Stimulated activated CD8-positive, alpha-beta memory T cell treated with anti-CD3 and anti-CD28 coated beads, Interleukin-15, amount 100 ng/mL, for 24 hours (primary cell): ENCODE measurements at regions not wholly inside any gene's neighbourhood (a gene's known extent, or its start where the extent isn't known, plus 50 kb on each side); places are given as distances from the start of the nearest gene placed in this dataset.

Experiments
- DNase-seq: peaks from one replicate; pipeline ENCODE4 v3.0.0-alpha.2; 2020; ENCODE audit warnings: low read depth

DNA sequence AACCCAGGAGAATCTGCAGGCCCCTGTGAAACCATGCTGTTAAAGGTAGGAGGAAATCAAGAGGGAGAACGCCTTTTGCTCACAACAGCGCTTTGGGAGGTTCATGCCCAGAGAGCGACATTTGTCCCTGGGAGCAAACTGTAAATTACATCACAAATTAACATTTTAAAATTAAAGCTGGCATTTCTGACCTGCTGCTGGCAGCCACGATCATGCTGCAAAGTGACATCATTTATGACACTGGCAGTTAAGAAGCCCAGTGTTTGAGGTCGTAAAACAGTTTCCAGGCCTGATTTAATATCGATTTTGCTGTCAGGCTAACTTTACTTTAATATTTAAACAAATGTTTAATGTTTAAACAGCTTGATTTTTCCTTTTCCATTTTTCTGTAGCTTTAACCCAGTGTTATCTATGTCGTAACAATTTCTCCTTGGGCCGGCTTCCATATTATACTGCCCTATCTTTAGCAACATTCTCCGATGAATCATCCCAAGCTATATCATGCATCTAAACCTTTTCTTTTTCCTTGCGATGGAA lies 86.5 kb upstream of the NPVF start:
- no peak for DNase-seq

DNA sequence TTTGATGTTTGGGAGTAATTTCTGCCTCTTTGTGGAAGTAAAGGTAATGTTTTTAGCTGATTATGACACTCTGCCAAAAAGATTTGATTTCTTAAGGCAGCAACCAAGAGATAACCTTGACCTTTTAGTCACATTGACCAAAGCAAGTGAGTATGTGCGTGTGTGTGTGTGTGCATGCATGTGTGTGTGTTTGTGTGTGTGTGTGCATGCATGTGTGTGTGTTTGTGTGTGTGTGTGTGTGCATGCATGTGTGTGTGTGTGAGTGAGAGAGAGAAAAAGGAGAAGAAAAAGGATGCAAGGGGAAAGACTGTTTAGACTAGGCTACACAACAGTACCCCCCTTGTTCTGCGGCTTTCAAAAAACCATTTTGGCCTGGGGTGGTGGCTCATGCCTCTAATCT lies 88.1 kb upstream of the NPVF start:
- no peak for DNase-seq

DNA sequence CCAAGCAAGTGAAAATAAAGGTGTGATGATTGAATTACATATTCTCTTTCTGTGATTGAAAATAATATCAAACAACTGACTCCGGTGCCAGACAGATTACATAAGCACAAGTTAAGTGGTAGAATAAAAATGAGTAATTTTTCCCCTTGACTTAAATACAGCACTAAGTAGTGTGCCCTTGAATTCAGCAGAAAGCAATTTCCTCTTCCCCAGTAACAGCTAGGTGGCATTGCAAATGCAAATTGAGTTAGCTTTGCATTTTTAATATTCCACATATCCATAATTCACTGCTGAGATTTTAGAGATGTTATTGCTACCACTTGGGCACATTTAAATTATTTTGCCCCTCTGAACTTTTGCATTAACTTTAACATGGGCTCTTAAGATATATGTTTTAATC lies 89.8 kb upstream of the NPVF start:
- DNase-seq: no peak

DNA sequence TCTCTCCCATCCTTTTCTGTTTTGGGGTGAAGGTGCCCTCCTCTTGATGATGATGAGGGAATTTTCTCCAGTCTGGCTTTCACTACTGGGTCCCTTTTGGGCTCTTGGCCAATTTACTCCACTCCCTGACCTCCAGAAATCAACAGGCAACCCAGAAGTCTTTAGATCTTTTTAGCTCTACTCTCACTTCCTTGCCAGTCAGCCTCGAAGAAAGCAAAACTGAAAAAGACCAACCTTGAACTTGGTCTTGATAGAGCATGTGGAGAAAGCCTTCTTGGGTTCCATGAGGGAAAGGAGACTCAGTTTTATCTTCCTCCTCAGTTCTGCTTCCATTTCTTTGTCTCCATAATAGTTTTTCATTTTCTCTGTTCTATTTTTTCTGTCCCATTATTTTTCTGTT lies 91.4 kb upstream of the NPVF start:
- no peak for DNase-seq

DNA sequence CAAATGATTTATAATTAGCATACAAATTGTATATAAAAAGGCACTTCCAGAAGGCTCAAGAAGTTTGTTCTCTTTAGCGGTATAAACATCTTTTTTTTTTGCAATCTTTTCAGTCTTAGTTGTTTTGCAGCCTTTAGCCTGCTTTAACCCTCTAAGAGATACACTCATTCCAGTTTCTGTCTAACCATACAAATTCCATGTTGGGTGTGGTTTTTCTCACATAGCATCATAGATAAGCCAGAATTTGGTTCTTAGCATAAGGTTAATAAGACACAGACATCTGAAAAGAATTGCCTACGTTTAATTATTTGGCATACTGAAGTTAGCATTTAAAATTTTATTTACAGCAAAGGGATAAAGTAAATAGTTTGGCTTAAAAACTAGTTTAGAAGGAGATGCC lies 92.5 kb upstream of the NPVF start:
- no peak for DNase-seq

DNA sequence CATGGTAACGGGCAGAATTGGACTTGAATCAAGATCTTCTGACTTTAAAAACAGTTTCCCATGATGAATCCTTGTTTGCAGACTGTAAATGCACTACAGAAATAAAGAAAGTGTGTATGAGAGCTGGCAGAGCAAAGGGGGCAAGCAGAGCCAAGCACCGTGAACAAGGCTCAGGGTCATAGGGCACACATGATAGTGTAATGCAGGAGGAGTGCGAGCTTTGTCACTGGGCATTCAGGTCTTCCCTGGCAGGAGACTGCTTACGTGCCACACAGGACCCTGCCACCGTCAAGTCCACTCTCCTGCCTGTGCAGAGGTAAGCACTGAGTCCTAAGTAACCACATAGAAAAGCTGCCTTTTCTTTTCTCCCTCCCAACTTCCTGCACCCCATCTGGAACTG lies 93.1 kb upstream of the NPVF start:
- DNase-seq: no peak

DNA sequence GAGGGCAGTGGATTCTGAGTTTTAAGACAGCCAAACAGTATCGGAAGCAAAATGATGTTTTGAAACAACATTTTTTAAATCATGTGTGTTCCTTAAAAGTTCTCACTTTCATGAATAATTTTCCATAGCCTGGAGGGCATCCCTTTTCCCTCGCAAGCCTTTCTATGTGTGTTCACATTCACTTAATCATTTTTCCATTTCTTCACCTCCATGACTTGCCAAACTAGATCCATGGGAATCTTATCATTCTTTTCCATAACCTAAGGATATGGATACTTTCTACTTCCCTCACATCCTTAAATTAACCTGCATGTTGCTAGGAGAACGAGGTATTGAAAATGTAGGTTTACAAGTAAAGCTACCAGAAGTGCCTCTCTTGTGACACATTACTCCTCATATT lies 94.2 kb upstream of the NPVF start:
- no peak for DNase-seq

DNA sequence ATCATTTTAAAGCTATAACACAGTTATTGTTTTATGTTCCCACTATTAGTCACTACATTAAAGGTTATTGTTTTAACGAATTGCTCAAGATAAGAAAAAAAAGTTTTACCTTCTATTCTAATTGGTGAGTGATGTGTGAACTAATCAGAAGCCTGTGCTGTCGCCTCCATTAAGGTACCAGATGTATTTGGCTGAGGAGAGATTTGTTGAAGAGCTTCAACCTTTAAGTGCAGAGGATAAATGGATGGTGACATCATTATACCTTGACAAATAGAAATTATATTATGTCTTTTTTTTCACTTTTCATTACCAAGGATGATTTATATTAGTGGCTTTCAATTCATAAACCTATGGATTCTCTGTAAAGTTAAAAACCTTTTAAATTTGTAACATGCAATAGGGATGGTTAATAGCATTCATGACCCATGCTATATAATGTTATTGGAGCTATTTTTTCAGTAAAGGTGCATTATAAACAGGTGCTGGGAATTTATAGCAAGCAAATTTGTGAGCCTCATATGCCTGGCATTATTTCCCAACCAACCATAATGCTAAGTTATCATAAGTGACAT lies 97.0 kb upstream of the NPVF start:
- DNase-seq: no peak

DNA sequence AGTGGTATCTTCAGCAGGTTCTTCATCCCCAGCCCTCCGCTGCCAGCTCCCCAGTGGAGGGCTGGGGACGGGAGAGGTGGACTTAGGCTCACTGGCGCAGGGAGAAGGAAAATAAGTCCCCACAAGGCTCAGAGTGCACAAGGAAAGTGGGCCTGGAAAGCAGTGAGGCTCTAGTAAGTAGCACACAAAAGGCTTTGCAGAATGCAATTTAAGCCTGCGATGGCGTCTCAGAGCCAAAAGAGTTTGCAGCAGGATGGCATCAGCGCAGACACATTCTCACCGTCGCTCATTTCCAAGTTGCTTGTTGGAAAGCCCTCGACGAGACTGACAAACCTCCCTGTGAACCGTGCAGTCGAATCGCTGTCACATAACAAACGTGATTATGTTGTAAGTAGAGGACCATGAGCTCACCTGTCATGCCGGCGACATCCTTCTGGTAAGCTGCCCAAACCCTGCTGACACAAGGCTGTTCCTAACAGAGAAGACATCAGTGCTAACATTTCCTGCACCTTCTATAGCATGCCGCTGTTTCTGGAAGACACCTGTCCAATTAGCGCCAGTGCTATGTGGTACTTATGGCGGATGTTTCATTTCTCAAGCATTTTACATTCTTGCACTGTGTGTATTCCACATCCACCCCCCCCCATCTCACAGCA lies 98.3 kb upstream of the NPVF start:
- no peak for DNase-seq

DNA sequence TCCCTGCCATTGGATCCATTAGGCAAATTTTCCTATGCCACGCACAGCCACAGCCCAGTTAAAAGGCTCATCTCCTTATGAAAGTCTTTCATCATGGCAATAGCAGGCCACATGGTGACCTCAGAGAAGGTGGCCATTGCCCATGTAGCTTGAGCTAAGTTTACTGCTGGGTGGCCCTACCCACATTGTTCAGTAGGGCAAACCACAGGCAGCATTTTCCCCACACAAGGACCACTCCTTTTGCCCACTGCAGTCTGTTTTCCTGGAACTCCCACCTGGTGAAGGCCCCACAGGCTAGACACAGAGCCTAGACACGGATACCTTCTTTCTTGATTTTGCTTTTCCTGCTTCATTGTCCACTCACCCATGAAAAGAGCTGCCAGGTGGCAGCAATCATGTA lies 101.5 kb upstream of the NPVF start:
- DNase-seq: no peak

DNA sequence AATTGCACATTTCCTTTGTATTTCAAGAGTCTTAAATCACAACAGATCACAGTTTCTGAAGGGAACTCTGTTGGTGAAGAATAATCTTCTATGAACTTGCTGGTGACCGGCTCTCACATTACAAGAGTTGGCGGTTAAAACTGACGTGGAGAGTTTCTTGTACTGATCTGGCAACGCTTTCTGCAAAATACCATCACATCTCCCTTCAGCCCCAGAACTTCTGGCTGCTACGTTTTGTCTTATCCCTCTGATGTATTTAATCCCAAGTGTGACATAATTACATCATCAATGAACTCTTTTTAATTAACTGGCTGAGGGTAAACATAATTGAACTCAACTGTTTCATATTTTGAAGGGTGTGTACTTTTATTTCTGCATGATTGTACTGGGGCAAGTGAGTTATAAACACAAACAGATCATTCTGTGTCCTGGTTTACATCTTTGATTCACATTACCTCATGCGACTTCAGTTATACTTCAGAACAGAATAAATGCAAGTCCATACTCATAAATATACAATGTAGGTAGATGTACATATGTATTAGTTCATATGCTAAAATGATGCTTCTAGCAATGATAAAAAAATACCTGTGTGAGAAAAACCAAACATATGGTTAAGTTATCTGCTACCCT lies 105.1 kb upstream of the NPVF start:
- DNase-seq: no peak

DNA sequence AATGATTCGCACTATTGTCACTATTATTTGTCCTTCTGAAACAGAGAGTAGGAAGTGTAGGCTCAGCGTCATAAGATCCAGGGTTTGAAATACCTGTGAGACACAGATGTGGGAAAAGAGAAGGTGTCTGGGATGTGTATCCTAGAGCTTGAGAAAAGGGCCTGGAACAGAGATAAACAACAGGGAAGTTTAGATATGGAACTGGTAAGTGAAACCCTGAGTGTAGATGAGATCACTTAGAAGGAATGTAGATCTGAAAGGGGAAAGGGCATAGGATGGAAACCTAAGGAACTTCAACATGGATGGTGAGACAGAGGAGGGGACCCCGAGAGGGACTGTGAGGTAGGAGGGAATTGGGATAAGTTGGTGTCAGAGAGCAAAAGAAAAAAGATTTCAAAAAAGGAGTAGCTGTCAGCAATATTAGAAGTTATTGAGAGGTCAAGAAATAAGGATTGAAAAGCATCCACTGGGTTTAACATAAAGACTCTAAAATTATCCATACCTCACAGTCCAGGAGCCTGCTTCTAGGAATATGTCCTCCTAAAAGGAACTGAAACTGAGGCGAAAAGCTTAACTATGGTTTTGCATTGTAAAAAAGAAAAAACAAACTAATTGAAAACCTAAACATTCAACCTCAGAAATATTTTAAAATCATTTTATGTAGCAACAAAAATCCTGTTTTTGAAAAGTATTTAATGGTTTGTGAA lies 119.2 kb upstream of the NPVF start:
- DNase-seq: no peak

DNA sequence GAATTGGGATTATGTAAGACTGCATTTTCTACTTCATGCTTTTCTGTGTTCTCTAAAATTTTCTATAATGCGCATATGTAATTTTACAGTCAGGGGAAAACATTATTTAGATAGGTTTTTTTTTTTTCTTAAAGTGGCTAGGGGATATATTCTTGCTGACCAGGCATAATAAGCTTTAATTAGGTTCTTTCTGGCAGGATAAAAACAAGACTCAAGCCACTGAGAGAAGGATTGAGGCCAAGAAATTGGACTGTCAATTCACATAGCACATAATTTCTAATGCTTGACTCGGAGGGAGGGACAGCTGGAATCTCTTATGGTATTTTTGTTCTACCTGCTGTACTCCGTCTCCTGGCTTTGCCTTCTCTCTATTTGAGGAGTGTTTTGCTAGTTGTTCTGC lies 119.8 kb upstream of the NPVF start:
- no peak for DNase-seq

DNA sequence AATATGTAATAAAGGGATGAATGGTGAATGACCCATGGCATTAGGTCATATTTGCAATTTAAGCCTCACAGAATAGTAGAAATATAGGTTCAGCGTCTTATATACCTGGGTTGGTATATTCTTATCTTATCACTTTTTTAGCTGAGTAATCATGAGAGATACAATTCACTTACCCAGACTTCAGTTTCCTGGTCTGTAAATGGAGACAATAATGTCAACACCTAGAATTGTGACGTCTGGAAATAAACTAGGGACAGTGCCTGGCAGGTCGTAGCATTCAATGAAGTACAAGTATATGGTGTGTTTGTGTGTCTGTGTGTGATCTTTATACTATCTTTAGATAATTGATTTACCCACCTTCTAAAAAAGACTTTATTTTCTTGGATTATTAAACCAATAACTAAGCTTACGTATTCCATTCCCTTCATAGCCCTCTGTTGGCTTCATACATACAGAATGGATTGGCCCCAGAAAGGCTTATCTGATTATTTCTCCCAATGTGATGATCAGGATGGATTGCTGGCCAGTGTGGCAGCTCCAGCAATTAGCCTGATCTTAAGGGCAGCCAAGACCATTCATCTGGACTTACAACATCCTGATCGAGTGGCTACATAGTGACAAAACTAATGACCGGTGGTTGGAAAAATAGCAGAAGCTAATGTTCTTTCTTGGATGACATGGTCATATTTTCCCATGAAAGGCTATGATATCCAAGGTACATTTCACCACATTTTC lies 121.2 kb upstream of the NPVF start:
- no peak for DNase-seq

DNA sequence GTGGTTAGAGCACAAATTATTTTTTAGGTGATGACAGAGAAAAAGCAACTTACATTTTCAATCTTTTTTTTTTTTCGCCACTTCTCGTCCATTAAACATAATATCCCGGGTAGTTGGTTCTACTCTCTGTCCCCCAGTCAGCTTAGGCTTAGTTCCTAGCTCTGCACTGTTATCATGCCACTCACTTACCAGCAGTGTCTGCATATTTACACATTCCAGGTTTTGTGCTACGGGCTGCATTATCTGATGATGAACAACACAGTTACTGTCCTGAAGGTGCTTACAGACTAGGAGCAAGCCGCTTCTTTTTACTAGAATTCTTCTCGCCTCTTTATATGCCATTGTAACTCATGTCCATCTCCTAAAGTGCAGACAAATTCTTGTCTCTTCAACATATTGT lies 121.8 kb upstream of the NPVF start:
- DNase-seq: no peak

DNA sequence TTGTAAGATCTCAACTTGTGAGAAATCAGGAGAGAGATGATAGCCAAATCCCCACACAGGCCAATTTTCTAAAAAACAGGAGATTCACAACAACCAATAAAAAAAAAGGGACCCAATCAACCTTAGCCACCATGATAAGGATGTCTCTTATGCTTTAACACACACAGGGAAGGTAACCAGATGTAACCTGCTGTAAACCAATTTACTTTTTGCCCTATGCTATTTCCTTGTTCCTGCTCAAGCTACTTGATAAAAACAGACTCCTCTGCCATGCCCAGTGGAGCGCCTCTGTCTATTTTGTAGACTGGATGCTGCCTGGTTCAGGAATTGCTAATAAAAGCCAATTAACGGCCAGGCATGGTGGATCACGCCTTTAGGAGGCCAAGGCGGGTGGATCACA lies 123.5 kb upstream of the NPVF start:
- no peak for DNase-seq

DNA sequence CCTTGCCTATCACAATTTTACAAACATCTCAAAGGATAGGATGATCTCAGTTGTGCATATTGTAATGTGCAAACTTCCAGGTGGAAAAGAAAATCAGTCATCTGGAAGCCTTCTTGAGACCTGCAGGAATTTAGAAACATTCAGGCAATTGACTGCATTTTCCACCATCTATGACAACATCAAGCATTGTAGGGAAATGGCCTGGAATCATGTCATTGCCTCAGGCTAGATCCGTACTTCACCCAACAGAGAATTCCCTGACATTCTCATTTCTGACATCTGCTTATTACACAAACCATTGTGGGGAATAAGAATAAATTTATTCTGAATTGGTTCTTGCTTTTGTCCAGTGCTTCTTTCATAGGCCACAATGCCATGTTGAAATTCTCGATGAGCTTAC lies 124.9 kb upstream of the NPVF start:
- DNase-seq: no peak

DNA sequence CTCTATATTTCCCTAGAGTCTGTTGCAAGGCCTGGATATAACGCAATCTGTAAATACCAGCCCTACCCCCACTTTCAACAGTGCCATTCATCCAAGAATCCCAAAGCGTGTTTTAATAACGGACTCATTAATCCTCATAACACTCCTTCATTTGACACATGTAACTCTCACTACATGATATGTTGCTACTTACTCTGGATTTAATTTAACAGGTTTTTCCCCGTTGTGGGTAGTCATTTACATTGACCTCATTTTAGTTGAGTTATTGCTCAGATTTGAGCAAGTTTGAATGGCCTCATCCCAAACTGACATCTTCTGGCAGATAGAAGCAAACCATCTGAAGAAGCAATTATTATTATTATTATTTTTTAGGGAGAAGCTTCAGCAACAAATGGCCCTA lies 125.4 kb upstream of the NPVF start:
- DNase-seq: no peak

DNA sequence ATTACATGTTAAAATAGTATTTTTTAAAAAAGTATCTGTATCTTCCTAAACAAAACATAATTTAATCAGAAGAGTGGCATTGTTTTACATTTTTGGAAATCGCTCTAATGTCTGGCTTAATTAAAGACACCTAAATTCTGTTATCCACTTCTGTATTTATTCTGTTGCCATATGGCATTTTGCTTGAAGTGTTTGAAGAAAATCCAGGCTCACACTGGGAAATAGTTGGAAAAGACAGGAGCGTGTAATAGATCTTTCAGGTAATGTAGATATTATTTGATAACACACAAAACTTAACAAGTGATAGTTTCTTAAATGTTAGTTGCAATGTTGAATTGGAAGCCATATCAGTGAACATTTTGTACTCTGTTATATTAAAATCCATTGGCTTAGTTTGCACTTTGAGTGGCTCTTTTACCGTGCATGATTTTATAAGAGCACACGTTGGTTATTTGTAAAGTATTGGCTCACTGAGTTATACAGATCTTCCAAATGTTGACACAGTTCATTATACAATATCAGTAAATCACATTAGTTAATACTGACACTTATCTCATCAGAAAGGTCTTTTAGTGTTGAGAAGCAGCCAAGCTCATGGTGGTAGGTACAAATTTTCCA lies 128.4 kb upstream of the NPVF start:
- no peak for DNase-seq

DNA sequence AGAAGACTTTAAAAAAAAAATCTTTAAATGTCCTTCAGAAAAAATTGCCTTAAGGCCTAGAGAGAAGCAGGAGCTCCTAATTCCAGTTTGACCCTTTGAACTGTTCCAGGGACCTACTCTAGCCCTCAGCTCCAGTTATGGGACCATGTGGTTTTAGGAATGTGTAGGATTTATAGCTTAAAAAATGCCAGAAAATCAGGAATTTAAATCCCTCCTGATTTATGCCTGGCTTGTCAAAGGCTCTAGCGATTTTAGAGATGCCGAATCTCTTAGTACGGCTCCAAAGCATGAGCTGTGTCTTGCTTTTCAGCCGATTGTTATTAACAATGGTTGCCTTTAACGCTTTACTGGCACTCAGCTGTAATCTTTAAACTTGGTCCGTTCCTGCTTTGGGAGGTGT lies 130.6 kb upstream of the NPVF start:
- DNase-seq: no peak

DNA sequence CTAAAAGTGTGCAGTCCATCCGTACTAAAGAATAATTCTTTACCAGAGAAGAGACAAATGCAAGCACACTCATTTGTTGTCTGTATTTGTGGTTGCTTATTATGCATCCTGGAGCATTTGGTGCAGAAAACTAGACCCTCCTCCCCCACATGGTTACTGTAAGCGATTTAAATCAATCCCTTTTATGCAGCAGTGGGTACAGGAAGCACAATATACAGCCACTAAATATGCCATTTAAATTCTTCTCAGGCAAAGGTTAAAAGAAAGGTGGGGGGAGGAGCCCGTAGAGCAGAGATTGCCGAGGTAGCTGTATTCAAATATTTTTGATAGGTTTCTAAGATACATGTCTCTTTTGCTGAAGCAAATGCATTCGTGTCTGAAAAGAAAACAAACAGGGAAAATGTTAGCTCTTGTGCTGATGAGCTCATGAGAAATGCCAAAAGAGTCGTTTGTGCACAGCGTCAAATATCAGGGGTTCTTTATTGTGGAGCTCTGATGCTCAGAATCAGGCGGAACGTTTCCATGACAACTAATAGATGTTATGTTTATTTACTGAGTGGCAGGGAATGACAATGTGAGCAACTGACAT lies 131.3 kb upstream of the NPVF start:
- DNase-seq: no peak

DNA sequence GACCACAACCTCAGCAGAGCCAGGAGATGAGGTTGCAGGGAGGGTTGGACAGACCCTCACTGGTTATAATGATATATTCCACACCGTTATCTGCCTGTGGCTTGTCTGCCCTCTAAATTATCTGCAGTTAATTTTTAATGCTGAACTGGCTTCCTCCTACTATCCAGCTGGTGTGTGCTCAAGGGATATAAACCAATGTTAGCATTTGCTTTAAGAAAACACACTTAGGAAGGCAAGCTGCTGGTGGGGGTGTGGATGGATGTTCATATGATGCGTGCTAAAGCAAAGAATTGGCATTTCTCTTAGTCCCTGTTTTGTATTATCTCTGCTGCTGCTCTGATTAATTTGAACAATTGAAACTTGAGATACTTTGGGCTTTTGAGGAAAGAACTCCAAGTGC lies 132.2 kb upstream of the NPVF start:
- no peak for DNase-seq
